GM12873 (cell line): ENCODE measurements at regions not wholly inside any gene's neighbourhood (a gene's known extent, or its start where the extent isn't known, plus 50 kb on each side); places are given as distances from the start of the nearest gene placed in this dataset.

Experiments
- CTCF ChIP-seq: IDR thresholded peaks from 2 replicates; pipeline ENCODE4 v1.5.1; 2012; ENCODE audit warnings: low read depth, mild to moderate bottlenecking, moderate library complexity, low read length, control low read depth; ENCODE audit not compliant: insufficient read depth; ENCODE audit errors: missing control alignments

- TF ChIP-seq CTCF = no peak
Measured at GRCh38 chr20:18957328-18957727, 143.7 kb downstream of the SCP2D1 start.

- no peak for TF ChIP-seq CTCF
Measured at GRCh38 chr20:18971121-18971520, 157.5 kb downstream of the SCP2D1 start.

- TF ChIP-seq CTCF = no peak
Measured at GRCh38 chr20:18971574-18971973, 158.0 kb downstream of the SCP2D1 start.

- TF ChIP-seq CTCF = no peak
Measured at GRCh38 chr20:18972251-18972876, 158.8 kb downstream of the SCP2D1 start.

GRCh38 chr20:18973529-18974173 lies 160.1 kb downstream of the SCP2D1 start:
- no peak for TF ChIP-seq CTCF

- TF ChIP-seq CTCF = no peak
Measured at GRCh38 chr20:18974660-18975059, 161.1 kb downstream of the SCP2D1 start.

- no peak for TF ChIP-seq CTCF
Measured at GRCh38 chr20:18977441-18977840, 163.9 kb downstream of the SCP2D1 start.
